Upper lobe of right lung (tissue), 1 donor: ENCODE measurements at regions not wholly inside any gene's neighbourhood (a gene's known extent, or its start where the extent isn't known, plus 50 kb on each side); places are given as distances from the start of the nearest gene placed in this dataset.
"Not testable (repeated sequence)": the region's sequence is repeated elsewhere in the genome, so short reads cannot be mapped to it uniquely, and the experiment has no call there.

Experiments
- ATAC-seq: fragments of 200-7000 bp; cut with Tn5 transposase; one replicate; pipeline ENCODE4 v1.9.1; 2020; ENCODE audit warnings: mild to moderate bottlenecking, moderate library complexity
- DNase-seq: peaks from one replicate; pipeline ENCODE4 v3.0.0-alpha.2; 2020
- H3K27ac ChIP-seq: fragments of 200-600 bp; one replicate; pipeline ENCODE4 v1.8.0; 2022
- H3K27me3 ChIP-seq: fragments of 200-600 bp; one replicate; pipeline ENCODE4 v1.8.0; 2022; ENCODE audit warnings: mild to moderate bottlenecking
- H3K36me3 ChIP-seq: fragments of 200-600 bp; one replicate; pipeline ENCODE4 v1.8.0; 2022
- H3K4me1 ChIP-seq: fragments of 200-600 bp; one replicate; pipeline ENCODE4 v1.8.0; 2022
- H3K4me3 ChIP-seq: fragments of 200-600 bp; one replicate; pipeline ENCODE4 v1.8.0; 2022; ENCODE audit warnings: mild to moderate bottlenecking
- H3K9me3 ChIP-seq: fragments of 200-600 bp; one replicate; pipeline ENCODE4 v1.8.0; 2022
- CTCF ChIP-seq: fragments of 200-600 bp; IDR thresholded peaks from one replicate; pipeline ENCODE4 v1.8.0; 2022; ENCODE audit warnings: antibody characterized with exemption
- intact Hi-C: fragments of 100-400 bp; cut with DNase I; formaldehyde crosslinking; loops from one replicate; pipeline ENCODE4 v1.11.0; 2022
- donor health status: DM: no; HTN: yes; CAD: no; lungs with severe emphysema.

- H3K4me1 ChIP-seq, result no peaks in the 10 kb centered on the region
- no peaks in the 10 kb centered on the region for H3K27me3 ChIP-seq
- no peaks in the 10 kb centered on the region for H3K36me3 ChIP-seq
- DNase-seq, result no peak
- ATAC-seq, result no peak
- H3K9me3 ChIP-seq, result no peaks in the 10 kb centered on the region
- intact Hi-C loops, result no loop called here
- H3K27ac ChIP-seq, result no peak overlapping the region
- no peak overlapping the region for H3K4me3 ChIP-seq
- TF ChIP-seq CTCF, result no peak
These were observed 435.0 kb downstream of the TMEM182 start for GRCh38 chr2:103196802-103197201.

- ATAC-seq, DNase-seq, H3K36me3 ChIP-seq, H3K4me3 ChIP-seq, H3K27ac ChIP-seq, H3K27me3 ChIP-seq, H3K4me1 ChIP-seq, H3K9me3 ChIP-seq, intact Hi-C loops: not testable (repeated sequence)
These were observed 438.9 kb downstream of the TMEM182 start for GRCh38 chr2:103200774-103201173.

- DNase-seq (no peak), ATAC-seq (no peak)
- Histone ChIP-seq H3K27ac (no peak overlapping the region), H3K36me3 (no peaks in the 10 kb centered on the region), H3K27me3 (no peaks in the 10 kb centered on the region), H3K4me1 (no peaks in the 10 kb centered on the region), H3K9me3 (no peaks in the 10 kb centered on the region), H3K4me3 (no peak overlapping the region)
- intact Hi-C loops, result no loop called here
- TF ChIP-seq CTCF, result no peak
These were observed 447.1 kb downstream of the TMEM182 start for GRCh38 chr2:103208916-103209315.

- Histone ChIP-seq H3K9me3 (no peaks in the 10 kb centered on the region), H3K27ac (no peak overlapping the region), H3K4me1 (no peaks in the 10 kb centered on the region), H3K27me3 (no peaks in the 10 kb centered on the region), H3K36me3 (no peaks in the 10 kb centered on the region), H3K4me3 (no peak overlapping the region)
- DNase-seq (no peak), ATAC-seq (no peak)
- TF ChIP-seq CTCF, result no peak
- intact Hi-C loops, result no loop called here
These were observed 451.3 kb downstream of the TMEM182 start for GRCh38 chr2:103213028-103213542.

- Histone ChIP-seq H3K36me3 (no peaks in the 10 kb centered on the region), H3K27ac (no peak overlapping the region), H3K9me3 (no peaks in the 10 kb centered on the region), H3K27me3 (no peaks in the 10 kb centered on the region), H3K4me1 (no peaks in the 10 kb centered on the region), H3K4me3 (no peak overlapping the region)
- TF ChIP-seq CTCF, result no peak
- no peak for DNase-seq
- ATAC-seq, result no peak
- intact Hi-C loops, result no loop called here
These were observed 456.7 kb downstream of the TMEM182 start for GRCh38 chr2:103218516-103218915.

GRCh38 chr2:103219398-103219797, 457.6 kb downstream of the TMEM182 start:
- H3K27ac ChIP-seq, result no peak overlapping the region
- DNase-seq (no peak), ATAC-seq (no peak)
- no peaks in the 10 kb centered on the region for H3K4me1 ChIP-seq
- intact Hi-C loops, result no loop called here
- TF ChIP-seq CTCF, result no peak
- H3K36me3 ChIP-seq, result no peaks in the 10 kb centered on the region
- H3K27me3 ChIP-seq, result no peaks in the 10 kb centered on the region
- H3K9me3 ChIP-seq, result no peaks in the 10 kb centered on the region
- H3K4me3 ChIP-seq, result no peak overlapping the region
